ENCODE measurements at regions not wholly inside any gene's neighbourhood (a gene's known extent, or its start where the extent isn't known, plus 50 kb on each side); places are given as distances from the start of the nearest gene placed in this dataset.

DNA sequence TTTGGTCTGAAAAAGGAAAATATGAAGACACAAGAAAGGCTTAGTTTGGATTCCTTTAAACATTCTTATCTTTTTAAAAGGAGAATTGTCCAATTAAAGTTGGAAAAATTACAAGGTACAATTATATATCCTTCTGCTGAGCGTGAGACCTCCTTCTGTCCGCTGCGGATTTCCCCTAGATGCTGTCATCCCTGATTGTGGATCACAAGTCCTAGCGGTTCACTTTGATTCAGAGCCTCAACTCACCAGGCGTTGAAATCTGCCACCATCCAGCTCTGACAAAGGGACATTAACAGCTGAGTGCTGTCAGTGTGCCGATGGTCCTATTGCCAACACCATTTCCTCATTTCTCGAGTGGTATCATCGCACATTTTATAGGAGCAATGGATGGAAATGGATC is 73.1 kb upstream of the PTER start:
- TF ChIP-seq, protein P1, sequence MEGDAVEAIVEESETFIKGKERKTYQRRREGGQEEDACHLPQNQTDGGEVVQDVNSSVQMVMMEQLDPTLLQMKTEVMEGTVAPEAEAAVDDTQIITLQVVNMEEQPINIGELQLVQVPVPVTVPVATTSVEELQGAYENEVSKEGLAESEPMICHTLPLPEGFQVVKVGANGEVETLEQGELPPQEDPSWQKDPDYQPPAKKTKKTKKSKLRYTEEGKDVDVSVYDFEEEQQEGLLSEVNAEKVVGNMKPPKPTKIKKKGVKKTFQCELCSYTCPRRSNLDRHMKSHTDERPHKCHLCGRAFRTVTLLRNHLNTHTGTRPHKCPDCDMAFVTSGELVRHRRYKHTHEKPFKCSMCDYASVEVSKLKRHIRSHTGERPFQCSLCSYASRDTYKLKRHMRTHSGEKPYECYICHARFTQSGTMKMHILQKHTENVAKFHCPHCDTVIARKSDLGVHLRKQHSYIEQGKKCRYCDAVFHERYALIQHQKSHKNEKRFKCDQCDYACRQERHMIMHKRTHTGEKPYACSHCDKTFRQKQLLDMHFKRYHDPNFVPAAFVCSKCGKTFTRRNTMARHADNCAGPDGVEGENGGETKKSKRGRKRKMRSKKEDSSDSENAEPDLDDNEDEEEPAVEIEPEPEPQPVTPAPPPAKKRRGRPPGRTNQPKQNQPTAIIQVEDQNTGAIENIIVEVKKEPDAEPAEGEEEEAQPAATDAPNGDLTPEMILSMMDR (conservative IDR thresholded peaks at IDR 0.05; ENCODE audit: low read depth, low read length) = no peak
- TF ChIP-seq, protein P2, sequence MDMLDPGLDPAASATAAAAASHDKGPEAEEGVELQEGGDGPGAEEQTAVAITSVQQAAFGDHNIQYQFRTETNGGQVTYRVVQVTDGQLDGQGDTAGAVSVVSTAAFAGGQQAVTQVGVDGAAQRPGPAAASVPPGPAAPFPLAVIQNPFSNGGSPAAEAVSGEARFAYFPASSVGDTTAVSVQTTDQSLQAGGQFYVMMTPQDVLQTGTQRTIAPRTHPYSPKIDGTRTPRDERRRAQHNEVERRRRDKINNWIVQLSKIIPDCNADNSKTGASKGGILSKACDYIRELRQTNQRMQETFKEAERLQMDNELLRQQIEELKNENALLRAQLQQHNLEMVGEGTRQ (IDR thresholded peaks at IDR 0.05; ENCODE audit: low read depth, low read length) = no peak
- TF ChIP-seq RAD21 (IDR thresholded peaks at IDR 0.05; ENCODE audit: low read length) (no peak), CEBPB (IDR thresholded peaks at IDR 0.05; ENCODE audit: low read depth, low read length) (no peak), MAZ (IDR thresholded peaks at IDR 0.05; ENCODE audit: borderline replicate concordance, low read depth, low read length) (no peak), POLR2A (IDR thresholded peaks at IDR 0.05; ENCODE audit: low read depth, low read length) (no peak)

Data from IMR-90 (cell line).